BE2C (cell line): ENCODE measurements at regions not wholly inside any gene's neighbourhood (a gene's known extent, or its start where the extent isn't known, plus 50 kb on each side); places are given as distances from the start of the nearest gene placed in this dataset.

Experiments
- DNase-seq: peaks from one replicate; pipeline ENCODE4 v3.0.0-alpha.2; 2020
- H3K27me3 ChIP-seq: fragments of 250-450 bp; sonication (Bioruptor Pico); 2 replicates; pipeline ENCODE4 v1.5.1; 2020; ENCODE audit warnings: mild to moderate bottlenecking
- H3K36me3 ChIP-seq: fragments of 250-450 bp; sonication (Bioruptor Pico); 2 replicates; pipeline ENCODE4 v1.5.1; 2020; ENCODE audit warnings: mild to moderate bottlenecking
- H3K4me1 ChIP-seq: fragments of 250-450 bp; sonication (Bioruptor Pico); 2 replicates; pipeline ENCODE4 v1.5.1; 2020
- H3K4me3 ChIP-seq: 2 replicates; pipeline ENCODE4 v1.5.1; 2011; ENCODE audit warnings: low read depth, low read length
- H3K9me3 ChIP-seq: fragments of 250-450 bp; sonication (Bioruptor Pico); 2 replicates; pipeline ENCODE4 v1.5.1; 2020
- CTCF ChIP-seq: IDR thresholded peaks from 2 replicates; pipeline ENCODE4 v1.5.1; 2012; ENCODE audit warnings: mild to moderate bottlenecking, low read depth, low read length

- Histone ChIP-seq H3K36me3 (no peaks in the 10 kb centered on the region), H3K4me1 (no peaks in the 10 kb centered on the region), H3K9me3 (no peaks in the 10 kb centered on the region), H3K27me3 (no peaks in the 10 kb centered on the region), H3K4me3 (no peak overlapping the region)
- TF ChIP-seq CTCF, result no peak
- DNase-seq, result no peak
Observed at GRCh38 chr13:86399572-86399971, 600.4 kb upstream of the SLITRK6 start.

- H3K9me3 ChIP-seq, result no peaks in the 10 kb centered on the region
- H3K4me3 ChIP-seq, result no peak overlapping the region
- no peak for TF ChIP-seq CTCF
- no peak for DNase-seq
- H3K36me3 ChIP-seq, result no peaks in the 10 kb centered on the region
- H3K4me1 ChIP-seq, result no peaks in the 10 kb centered on the region
- no peaks in the 10 kb centered on the region for H3K27me3 ChIP-seq
Observed at GRCh38 chr13:86402500-86402899, 603.3 kb upstream of the SLITRK6 start.

GRCh38 chr13:86403181-86403580 lies 604.0 kb upstream of the SLITRK6 start:
- H3K36me3 ChIP-seq, result no peaks in the 10 kb centered on the region
- no peak for DNase-seq
- no peaks in the 10 kb centered on the region for H3K4me1 ChIP-seq
- H3K9me3 ChIP-seq, result no peaks in the 10 kb centered on the region
- H3K27me3 ChIP-seq, result no peaks in the 10 kb centered on the region
- TF ChIP-seq CTCF, result no peak
- no peak overlapping the region for H3K4me3 ChIP-seq

- TF ChIP-seq CTCF, result no peak
- no peaks in the 10 kb centered on the region for H3K27me3 ChIP-seq
- no peaks in the 10 kb centered on the region for H3K36me3 ChIP-seq
- no peaks in the 10 kb centered on the region for H3K4me1 ChIP-seq
- DNase-seq, result no peak
- H3K4me3 ChIP-seq, result no peak overlapping the region
- no peaks in the 10 kb centered on the region for H3K9me3 ChIP-seq
Observed at GRCh38 chr13:86409466-86410241, 610.4 kb upstream of the SLITRK6 start.

GRCh38 chr13:86425170-86425815 lies 626.1 kb upstream of the SLITRK6 start:
- Histone ChIP-seq H3K4me1 (no peaks in the 10 kb centered on the region), H3K27me3 (no peaks in the 10 kb centered on the region), H3K4me3 (no peak overlapping the region), H3K36me3 (no peaks in the 10 kb centered on the region), H3K9me3 (no peaks in the 10 kb centered on the region)
- no peak for DNase-seq
- TF ChIP-seq CTCF, result no peak

GRCh38 chr13:86426437-86426836 lies 627.2 kb upstream of the SLITRK6 start:
- no peaks in the 10 kb centered on the region for H3K9me3 ChIP-seq
- DNase-seq, result no peak
- no peaks in the 10 kb centered on the region for H3K4me1 ChIP-seq
- H3K4me3 ChIP-seq, result no peak overlapping the region
- H3K36me3 ChIP-seq, result no peaks in the 10 kb centered on the region
- TF ChIP-seq CTCF, result no peak
- no peaks in the 10 kb centered on the region for H3K27me3 ChIP-seq
